D721Med (cell line): ENCODE measurements at regions not wholly inside any gene's neighbourhood (a gene's known extent, or its start where the extent isn't known, plus 50 kb on each side); places are given as distances from the start of the nearest gene placed in this dataset.

Source experiments
- DNase-seq: peaks from one replicate; pipeline ENCODE4 v3.0.0; 2011; ENCODE audit warnings: low spot score; ENCODE audit not compliant: insufficient read length
- FAIRE-seq: peaks from 2 replicates; lab custom pipeline; 2011; peaks lifted over from hg19 to GRCh38; lab: Jason Lieb, UNC
- CTCF ChIP-seq: IDR thresholded peaks from 2 replicates; pipeline ENCODE4 v1.5.1; 2012; ENCODE audit warnings: mild to moderate bottlenecking, control low read depth; ENCODE audit not compliant: insufficient read depth; ENCODE audit errors: missing control alignments

- DNase-seq (no peak), FAIRE-seq (no peak)
- no peak for TF ChIP-seq CTCF
Measured at GRCh38 chr1:213759359-213760181, 228.2 kb upstream of the PROX1 start.

GRCh38 chr1:213761845-213762407, 225.8 kb upstream of the PROX1 start:
- TF ChIP-seq CTCF: no peak
- DNase-seq (no peak), FAIRE-seq (no peak)

- DNase-seq: no peak
- FAIRE-seq: no peak
- no peak for TF ChIP-seq CTCF
Measured at GRCh38 chr1:213767683-213768082, 220.1 kb upstream of the PROX1 start.

- DNase-seq (no peak), FAIRE-seq (no peak)
- no peak for TF ChIP-seq CTCF
Measured at GRCh38 chr1:213772128-213773063, 215.4 kb upstream of the PROX1 start.

GRCh38 chr1:213773975-213774374, 213.8 kb upstream of the PROX1 start:
- DNase-seq: no peak
- no peak for TF ChIP-seq CTCF
- no peak for FAIRE-seq

GRCh38 chr1:213776969-213777368, 210.8 kb upstream of the PROX1 start:
- DNase-seq: no peak
- no peak for FAIRE-seq
- no peak for TF ChIP-seq CTCF
